NCI-H1930 (cell line): ENCODE measurements at regions not wholly inside any gene's neighbourhood (a gene's known extent, or its start where the extent isn't known, plus 50 kb on each side); places are given as distances from the start of the nearest gene placed in this dataset.

Experiments used
- DNase-seq, 2 experiments: peaks; one replicate each; lab custom pipeline; 2025; lab: John Stamatoyannopoulos, UW

DNA sequence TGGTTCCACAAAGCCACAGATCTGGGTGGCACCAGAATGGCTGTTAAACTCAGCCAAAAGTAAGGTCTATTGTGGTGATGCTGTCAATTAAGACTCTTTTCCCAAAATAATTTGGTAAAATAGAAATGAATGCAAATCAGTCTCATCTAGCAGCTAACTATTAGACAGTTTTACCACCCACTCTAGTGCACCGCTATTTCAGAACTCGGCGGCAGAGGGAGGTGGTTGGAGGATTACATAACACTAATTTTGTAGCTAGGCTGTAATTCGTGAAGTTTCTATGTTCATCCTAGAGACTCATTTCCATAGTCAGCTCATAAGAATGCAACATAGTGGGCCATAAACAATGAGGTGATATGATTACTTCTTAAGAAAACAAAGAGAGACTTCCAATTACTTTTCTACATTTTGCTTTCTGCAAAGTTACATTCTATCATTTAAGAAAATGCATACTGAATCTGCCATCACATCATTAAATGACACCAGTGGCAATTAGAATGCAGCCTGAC, 413.8 kb downstream of the FBXO15 start:
- DNase-seq, result no peak

DNA sequence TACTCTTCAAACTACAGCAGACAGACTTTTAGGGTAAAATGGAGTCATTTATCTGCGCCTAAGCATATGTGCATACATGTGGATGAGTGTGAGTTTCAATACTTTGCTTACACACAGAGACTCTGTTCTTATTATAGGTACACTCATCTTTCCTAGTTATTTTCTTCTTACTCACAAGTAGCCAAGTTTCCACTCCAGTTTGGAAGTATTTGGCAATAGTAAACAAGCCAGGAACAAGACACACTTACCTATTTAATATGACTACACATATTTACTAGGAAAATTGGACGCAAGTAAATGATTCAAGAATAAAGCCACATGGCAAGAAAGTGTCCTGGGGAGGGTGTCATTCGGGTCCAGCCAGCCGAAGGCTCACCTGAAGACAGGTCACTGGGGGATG, 414.3 kb downstream of the FBXO15 start:
- DNase-seq, result no peak

- no peak for DNase-seq
Observed at GRCh38 chr18:73728657-73729056, 419.0 kb downstream of the FBXO15 start.

- no peak for DNase-seq
Observed at GRCh38 chr18:73724958-73725357, 422.7 kb downstream of the FBXO15 start.

- no peak for DNase-seq
Observed at GRCh38 chr18:73719611-73720010, 428.0 kb downstream of the FBXO15 start.

DNA sequence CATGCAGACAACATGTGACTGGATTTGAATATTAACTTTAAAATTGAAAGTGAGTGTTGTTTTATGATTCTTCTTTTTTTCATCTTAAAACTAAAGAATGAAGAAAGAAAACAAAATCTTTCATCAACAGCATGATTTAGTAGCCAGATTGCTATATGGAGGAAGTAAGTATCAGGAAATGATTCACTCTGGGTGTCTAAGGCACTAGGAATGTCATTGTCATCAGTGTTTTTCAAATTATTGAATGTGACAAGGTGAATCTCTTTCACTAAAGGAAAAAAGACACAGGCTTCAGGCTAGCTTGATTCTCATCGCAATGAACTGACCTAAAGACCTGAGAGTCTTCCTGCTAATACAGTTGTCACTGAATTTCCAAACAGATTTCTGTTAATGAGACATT, 430.1 kb downstream of the FBXO15 start:
- no peak for DNase-seq

GRCh38 chr18:73715210-73715670, 432.4 kb downstream of the FBXO15 start:
- no peak for DNase-seq

DNA sequence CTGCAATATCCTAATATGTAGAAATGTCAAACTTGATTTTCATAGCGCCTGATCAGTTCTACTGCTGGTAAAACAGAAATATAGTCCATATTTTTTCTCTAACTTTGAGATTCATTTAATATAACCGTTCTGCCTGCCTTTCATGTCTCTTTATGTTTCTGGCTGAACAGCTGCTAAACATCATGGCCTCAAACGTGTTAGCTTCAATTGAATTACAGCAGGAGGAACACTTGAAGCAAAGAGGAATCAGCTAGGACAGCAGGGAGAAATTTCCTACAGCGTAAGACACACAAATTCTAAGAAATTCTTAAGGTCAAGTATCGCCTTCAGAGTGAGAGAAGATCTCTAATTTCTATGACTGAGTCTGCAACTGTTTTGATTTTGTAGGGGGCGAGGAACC, 433.2 kb downstream of the FBXO15 start:
- DNase-seq, result no peak

DNA sequence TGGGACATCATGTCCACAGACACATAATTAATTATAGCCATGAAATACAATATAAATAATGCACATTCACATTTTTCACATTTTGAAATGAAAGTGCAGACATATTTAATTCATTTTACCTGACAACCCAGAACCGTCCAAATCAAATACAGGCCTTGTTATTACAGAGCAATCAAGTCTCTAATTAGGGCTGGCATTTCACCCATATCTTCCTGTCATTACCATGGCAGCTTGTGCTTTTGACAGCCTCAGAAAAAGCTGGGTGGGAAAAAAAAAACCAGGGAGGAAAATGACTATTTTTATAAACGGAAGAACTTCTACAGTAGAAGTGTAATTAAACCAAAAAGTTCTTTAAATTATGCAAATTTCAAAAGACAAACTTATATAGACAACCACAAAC, 436.4 kb downstream of the FBXO15 start:
- no peak for DNase-seq

- no peak for DNase-seq
Observed at GRCh38 chr18:73708591-73708990, 439.0 kb downstream of the FBXO15 start.

DNA sequence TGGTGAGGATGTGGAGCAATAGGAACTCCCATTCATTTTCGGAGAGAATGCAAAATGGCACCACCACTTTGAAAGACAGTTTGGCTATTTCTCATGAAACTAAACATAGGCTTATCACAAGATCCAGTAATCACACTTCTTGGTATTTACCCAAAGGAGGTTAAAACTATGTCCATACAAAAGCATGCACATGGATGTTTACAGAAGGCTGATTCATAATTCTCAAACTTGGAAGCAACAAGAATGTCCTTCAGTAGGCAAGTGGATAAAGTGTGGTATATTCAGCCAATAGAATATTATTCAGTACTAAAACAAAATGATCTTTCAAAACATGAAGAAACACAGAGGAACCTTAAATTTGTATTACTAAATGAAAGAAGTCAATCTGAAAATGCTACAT, 440.6 kb downstream of the FBXO15 start:
- no peak for DNase-seq

GRCh38 chr18:73697353-73697752, 450.3 kb downstream of the FBXO15 start:
- no peak for DNase-seq

- DNase-seq, result no peak
Observed at GRCh38 chr18:73696698-73697097, 450.9 kb downstream of the FBXO15 start.

GRCh38 chr18:73696171-73696570, 451.5 kb downstream of the FBXO15 start:
- DNase-seq, result no peak

DNA sequence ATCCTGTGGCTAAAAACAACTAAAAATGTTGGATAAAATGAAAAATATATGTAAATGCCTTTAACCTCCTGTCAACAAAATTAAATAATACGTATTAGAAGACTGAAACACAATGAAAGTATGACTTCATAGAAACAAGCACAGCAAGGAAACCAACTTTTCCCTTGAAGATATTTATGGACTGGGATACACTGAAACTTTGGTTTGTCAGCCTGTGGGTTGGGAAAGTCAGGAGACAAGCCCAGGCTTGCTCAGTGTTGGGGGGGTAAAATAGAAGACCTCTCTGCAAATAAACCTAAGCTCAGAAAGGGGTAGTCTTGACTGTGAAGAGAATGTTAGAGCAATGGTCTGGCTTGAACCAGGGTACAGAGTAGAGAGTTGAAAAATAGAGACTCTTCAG, 454.5 kb downstream of the FBXO15 start:
- DNase-seq, result no peak

DNA sequence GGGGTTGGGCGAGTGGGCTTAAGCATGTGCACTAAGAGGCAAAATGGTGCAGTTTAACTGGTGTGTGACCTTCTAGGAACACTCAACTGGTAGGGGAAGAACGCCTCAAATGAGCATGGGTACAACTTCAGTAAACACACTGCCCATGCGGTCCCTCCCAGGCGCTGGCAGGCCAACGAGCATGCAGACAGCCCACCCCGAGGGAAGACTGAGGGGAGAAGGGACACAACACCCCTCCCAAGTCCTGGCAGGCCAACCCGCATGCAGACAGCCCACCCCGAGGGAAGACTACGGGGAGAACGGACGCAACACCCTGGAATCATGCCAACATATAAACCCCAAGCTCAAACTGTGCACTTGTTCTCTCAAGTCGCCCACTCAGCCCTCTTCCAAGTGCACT, 456.0 kb downstream of the FBXO15 start:
- no peak for DNase-seq

DNA sequence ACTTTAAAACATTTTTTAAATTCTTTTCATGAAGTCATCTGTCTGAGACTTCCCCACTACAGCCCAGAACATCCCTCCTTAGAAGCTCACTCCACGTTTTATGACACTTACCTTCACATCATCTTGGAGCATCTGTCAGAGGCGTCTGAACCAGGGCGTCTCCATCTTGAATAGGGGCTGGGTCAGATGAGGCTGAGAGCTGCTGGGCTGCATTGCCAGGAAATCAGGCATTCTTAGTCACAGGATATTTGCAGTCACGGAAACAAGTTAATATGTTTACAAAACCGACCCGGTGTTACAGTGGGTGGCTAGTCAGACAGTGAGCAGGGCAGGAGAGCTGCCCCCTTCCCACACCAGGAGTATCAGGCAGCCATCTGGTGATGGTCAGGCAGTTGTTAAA, 456.5 kb downstream of the FBXO15 start:
- no peak for DNase-seq

GRCh38 chr18:73690222-73690621, 457.4 kb downstream of the FBXO15 start:
- no peak for DNase-seq

GRCh38 chr18:73688851-73689711, 458.6 kb downstream of the FBXO15 start:
- DNase-seq, result no peak

GRCh38 chr18:73688161-73688560, 459.5 kb downstream of the FBXO15 start:
- no peak for DNase-seq

DNA sequence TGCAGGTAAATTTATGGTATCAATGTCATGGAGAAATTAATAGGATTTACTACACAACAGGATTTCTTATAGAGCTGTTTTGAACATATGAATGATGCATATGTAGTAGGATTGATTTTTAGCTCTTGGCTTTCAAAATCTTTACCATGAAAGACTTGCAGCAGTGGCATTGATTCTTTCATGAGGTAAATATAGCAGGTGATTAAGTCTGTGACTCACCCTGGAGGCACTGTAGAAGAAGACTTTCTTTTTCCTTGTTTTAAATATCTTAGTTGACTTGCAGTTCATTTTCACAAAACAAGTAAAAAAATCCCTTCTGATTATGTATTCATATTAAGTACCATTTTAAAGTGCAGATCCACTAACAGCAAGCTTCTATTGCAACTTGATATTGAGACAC, 463.0 kb downstream of the FBXO15 start:
- no peak for DNase-seq

- no peak for DNase-seq
Observed at GRCh38 chr18:73683409-73684238, 464.0 kb downstream of the FBXO15 start.

DNA sequence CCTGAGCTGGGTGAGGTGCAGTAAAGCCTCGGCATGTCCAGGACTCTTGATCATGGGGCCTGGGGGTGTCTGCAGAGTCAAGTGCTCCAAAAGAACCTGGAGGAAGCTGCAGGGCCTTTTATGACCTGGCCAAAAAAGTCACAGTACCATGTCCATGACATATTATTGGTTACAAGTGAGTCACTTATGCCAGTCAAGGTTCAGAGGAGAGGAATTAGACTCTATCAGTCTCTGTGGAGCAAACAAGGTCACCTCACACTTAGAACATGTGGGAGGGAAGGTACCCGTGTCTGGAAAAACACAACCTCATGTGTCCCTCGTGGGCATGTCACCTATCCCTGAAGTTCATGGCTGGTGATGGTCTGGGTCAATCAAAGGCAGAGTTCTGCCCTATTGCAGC, 465.7 kb downstream of the FBXO15 start:
- no peak for DNase-seq
